ENCODE measurements at regions not wholly inside any gene's neighbourhood (a gene's known extent, or its start where the extent isn't known, plus 50 kb on each side); places are given as distances from the start of the nearest gene placed in this dataset.

GRCh38 chr15:36282821-36283220, 296.6 kb upstream of the CDIN1 start:
- DNase-seq (ENCODE audit: extremely low read depth, insufficient read length) = no peak
- Histone ChIP-seq H3K36me3 (ENCODE audit: control insufficient read depth, insufficient read depth, low read length) (no peaks in the 10 kb centered on the region), H3K27me3 (replicated peaks; ENCODE audit: control insufficient read depth, insufficient read depth, low read length) (no peaks in the 10 kb centered on the region), H3K4me3 (replicated peaks; ENCODE audit: low read depth, low read length) (no peak overlapping the region)
- TF ChIP-seq CTCF (IDR thresholded peaks at IDR 0.05; ENCODE audit: insufficient read depth, low read length, poor library complexity, severe bottlenecking) = no peak

- TF ChIP-seq CTCF (IDR thresholded peaks at IDR 0.05; ENCODE audit: insufficient read depth, low read length, poor library complexity, severe bottlenecking) = no peak
- Histone ChIP-seq H3K27me3 (replicated peaks; ENCODE audit: control insufficient read depth, insufficient read depth, low read length) (no peaks in the 10 kb centered on the region), H3K36me3 (ENCODE audit: control insufficient read depth, insufficient read depth, low read length) (no peaks in the 10 kb centered on the region), H3K4me3 (replicated peaks; ENCODE audit: low read depth, low read length) (no peak overlapping the region)
- DNase-seq (ENCODE audit: extremely low read depth, insufficient read length) = no peak
These were observed 294.5 kb upstream of the CDIN1 start for GRCh38 chr15:36284911-36285310.

GRCh38 chr15:36291501-36291900, 287.9 kb upstream of the CDIN1 start:
- no peak for TF ChIP-seq CTCF (IDR thresholded peaks at IDR 0.05; ENCODE audit: insufficient read depth, low read length, poor library complexity, severe bottlenecking)
- Histone ChIP-seq H3K27me3 (replicated peaks; ENCODE audit: control insufficient read depth, insufficient read depth, low read length) (no peaks in the 10 kb centered on the region), H3K36me3 (ENCODE audit: control insufficient read depth, insufficient read depth, low read length) (no peaks in the 10 kb centered on the region), H3K4me3 (replicated peaks; ENCODE audit: low read depth, low read length) (no peak overlapping the region)
- no peak for DNase-seq (ENCODE audit: extremely low read depth, insufficient read length)

- TF ChIP-seq CTCF (IDR thresholded peaks at IDR 0.05; ENCODE audit: insufficient read depth, low read length, poor library complexity, severe bottlenecking) = no peak
- H3K36me3 ChIP-seq (ENCODE audit: control insufficient read depth, insufficient read depth, low read length) = no peaks in the 10 kb centered on the region
- DNase-seq (ENCODE audit: extremely low read depth, insufficient read length) = no peak
- H3K27me3 ChIP-seq (replicated peaks; ENCODE audit: control insufficient read depth, insufficient read depth, low read length) = no peaks in the 10 kb centered on the region; the same call in 1 of the 2 replicates
- no peak overlapping the region for H3K4me3 ChIP-seq (replicated peaks; ENCODE audit: low read depth, low read length)
These were observed 285.1 kb upstream of the CDIN1 start for GRCh38 chr15:36294359-36294758.

GRCh38 chr15:36301947-36302346, 277.5 kb upstream of the CDIN1 start:
- no peak overlapping the region for H3K4me3 ChIP-seq (replicated peaks; ENCODE audit: low read depth, low read length)
- no peaks in the 10 kb centered on the region; the same call in 1 of the 2 replicates for H3K27me3 ChIP-seq (replicated peaks; ENCODE audit: control insufficient read depth, insufficient read depth, low read length)
- no peak for TF ChIP-seq CTCF (IDR thresholded peaks at IDR 0.05; ENCODE audit: insufficient read depth, low read length, poor library complexity, severe bottlenecking)
- H3K36me3 ChIP-seq (ENCODE audit: control insufficient read depth, insufficient read depth, low read length) = no peaks in the 10 kb centered on the region
- DNase-seq (ENCODE audit: extremely low read depth, insufficient read length) = no peak

- Histone ChIP-seq H3K4me3 (replicated peaks; ENCODE audit: low read depth, low read length) (no peak overlapping the region), H3K27me3 (replicated peaks; ENCODE audit: control insufficient read depth, insufficient read depth, low read length) (no peaks in the 10 kb centered on the region), H3K36me3 (ENCODE audit: control insufficient read depth, insufficient read depth, low read length) (no peaks in the 10 kb centered on the region)
- DNase-seq (ENCODE audit: extremely low read depth, insufficient read length) = no peak
- TF ChIP-seq CTCF (IDR thresholded peaks at IDR 0.05; ENCODE audit: insufficient read depth, low read length, poor library complexity, severe bottlenecking) = no peak
These were observed 266.4 kb upstream of the CDIN1 start for GRCh38 chr15:36313021-36313420.
